ENCODE measurements at regions not wholly inside any gene's neighbourhood (a gene's known extent, or its start where the extent isn't known, plus 50 kb on each side); places are given as distances from the start of the nearest gene placed in this dataset.

DNA sequence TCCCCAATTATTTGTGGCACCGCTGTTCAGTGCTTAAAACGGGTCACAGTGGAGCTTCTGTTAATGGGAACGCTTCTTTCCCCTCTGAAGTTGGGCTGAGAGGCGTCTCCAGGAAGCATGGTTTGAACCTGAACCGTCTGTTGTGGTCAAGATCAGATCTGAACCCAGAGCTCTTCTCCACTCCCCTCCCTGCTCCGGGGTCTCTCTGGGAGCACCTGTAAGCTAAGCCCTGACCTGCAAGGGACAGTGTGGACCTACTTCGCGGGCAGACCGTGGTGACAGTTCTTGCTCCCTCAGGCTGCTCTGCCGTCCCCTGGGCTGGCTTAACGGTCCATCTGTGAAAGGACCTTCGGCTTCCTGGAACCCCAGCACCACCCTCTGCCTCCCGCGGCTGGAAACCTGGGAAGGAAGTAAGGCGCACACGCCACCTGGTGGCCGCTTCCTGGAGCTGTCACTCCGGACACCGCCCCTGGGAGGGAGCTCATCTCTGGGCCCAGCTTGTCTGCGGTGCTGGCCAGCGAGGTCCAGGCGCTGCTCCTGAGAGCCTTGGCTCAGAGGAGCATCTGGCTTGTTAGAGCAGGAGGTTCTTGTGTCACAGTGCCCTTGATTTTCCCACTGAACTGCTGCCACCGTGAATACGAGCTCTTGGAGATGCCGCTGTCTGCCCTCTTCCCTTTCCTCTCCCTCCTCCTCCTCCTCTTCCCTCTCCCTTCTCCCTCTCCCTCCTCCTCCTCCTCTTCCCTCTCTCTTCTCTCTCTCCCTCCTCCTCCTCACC is 518.5 kb upstream of the EEF2KMT start:
- H4K8ac ChIP-seq (ENCODE audit: low read depth in 2 of 2, low read length in 2 of 2): no peak overlapping the region
- H2BK20ac ChIP-seq (ENCODE audit: low read depth, low read length): no peak overlapping the region
- no peak overlapping the region for H2AK9ac ChIP-seq (replicated peaks; ENCODE audit: low read depth, low read length, poor library complexity)
- WGBS, 2 experiments (ENCODE audit: extremely low coverage in 2 of 2, insufficient read length in 1 of 2): 12% methylated on average over 4 of the region's 25 CpGs; no CpG with 5 or more reads in 1 of the 2 experiments
- no peak overlapping the region for H3K14ac ChIP-seq (replicated peaks; ENCODE audit: low read depth, low read length)
- no peak overlapping the region for H4K91ac ChIP-seq (ENCODE audit: insufficient read depth, low read depth, low read length)
- H3K4me1 ChIP-seq (ENCODE audit: control insufficient read depth, insufficient read depth, low read length): no peaks in the 10 kb centered on the region
- no peak overlapping the region for H4K5ac ChIP-seq (ENCODE audit: low read depth, low read length)
- H3K9ac ChIP-seq (ENCODE audit: low read depth, low read length): no peak overlapping the region
- no peak overlapping the region for H2BK120ac ChIP-seq (ENCODE audit: low read depth, low read length)
- no peaks in the 10 kb centered on the region for H4K20me1 ChIP-seq (ENCODE audit: insufficient read depth, low read length)
- H3K4ac ChIP-seq (ENCODE audit: low read depth, low read length): no peak overlapping the region
- CTCF ChIA-PET: no interaction called here
- H3K18ac ChIP-seq (ENCODE audit: low read depth, low read length): no peak overlapping the region
- DNase-seq: no peak
- H2BK15ac ChIP-seq (ENCODE audit: low read depth, low read length): no peak overlapping the region
- in situ Hi-C loops (cut with MboI; ENCODE audit: low sequenced_read_pairs) (no loop called here), intact Hi-C loops (cut with micrococcal nuclease) (no loop called here), dilution Hi-C loops (cut with HindIII; ENCODE audit: low sequenced_read_pairs, unreplicated experiment) (no loop called here)
- H3K4me2 ChIP-seq (ENCODE audit: low read depth, low read length): no peak overlapping the region
- no peaks in the 10 kb centered on the region for H3K79me1 ChIP-seq (ENCODE audit: low read depth in 1 of 2, low read length in 2 of 2)
- no peak for TF ChIP-seq FOS (IDR thresholded peaks at IDR 0.05; ENCODE audit: low read depth, low read length)
- no peak for TF ChIP-seq MAFK (IDR thresholded peaks at IDR 0.05; ENCODE audit: low read depth, low read length)
- no peak for TF ChIP-seq BHLHE40 (IDR thresholded peaks at IDR 0.05; ENCODE audit: low read depth, low read length)
- TF ChIP-seq RFX5 (IDR thresholded peaks at IDR 0.05; ENCODE audit: low read depth, low read length): no peak
- no peak for TF ChIP-seq NFE2L2 (IDR thresholded peaks at IDR 0.05; ENCODE audit: low read depth, low read length)
- TF ChIP-seq, protein P1, sequence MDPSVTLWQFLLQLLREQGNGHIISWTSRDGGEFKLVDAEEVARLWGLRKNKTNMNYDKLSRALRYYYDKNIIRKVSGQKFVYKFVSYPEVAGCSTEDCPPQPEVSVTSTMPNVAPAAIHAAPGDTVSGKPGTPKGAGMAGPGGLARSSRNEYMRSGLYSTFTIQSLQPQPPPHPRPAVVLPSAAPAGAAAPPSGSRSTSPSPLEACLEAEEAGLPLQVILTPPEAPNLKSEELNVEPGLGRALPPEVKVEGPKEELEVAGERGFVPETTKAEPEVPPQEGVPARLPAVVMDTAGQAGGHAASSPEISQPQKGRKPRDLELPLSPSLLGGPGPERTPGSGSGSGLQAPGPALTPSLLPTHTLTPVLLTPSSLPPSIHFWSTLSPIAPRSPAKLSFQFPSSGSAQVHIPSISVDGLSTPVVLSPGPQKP (IDR thresholded peaks at IDR 0.05; ENCODE audit: borderline replicate concordance, low read depth, low read length): no peak
- TF ChIP-seq POLR2A (IDR thresholded peaks at IDR 0.05; ENCODE audit: low read depth, low read length): no peak
- no peak for TF ChIP-seq RCOR1 (IDR thresholded peaks at IDR 0.05; ENCODE audit: insufficient replicate concordance, low read length)
- TF ChIP-seq CEBPB (IDR thresholded peaks at IDR 0.05; ENCODE audit: low read depth, low read length): no peak
- no peak for TF ChIP-seq MXI1 (IDR thresholded peaks at IDR 0.05; ENCODE audit: borderline replicate concordance, low read depth, low read length)
- TF ChIP-seq, protein P2, sequence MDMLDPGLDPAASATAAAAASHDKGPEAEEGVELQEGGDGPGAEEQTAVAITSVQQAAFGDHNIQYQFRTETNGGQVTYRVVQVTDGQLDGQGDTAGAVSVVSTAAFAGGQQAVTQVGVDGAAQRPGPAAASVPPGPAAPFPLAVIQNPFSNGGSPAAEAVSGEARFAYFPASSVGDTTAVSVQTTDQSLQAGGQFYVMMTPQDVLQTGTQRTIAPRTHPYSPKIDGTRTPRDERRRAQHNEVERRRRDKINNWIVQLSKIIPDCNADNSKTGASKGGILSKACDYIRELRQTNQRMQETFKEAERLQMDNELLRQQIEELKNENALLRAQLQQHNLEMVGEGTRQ (IDR thresholded peaks at IDR 0.05; ENCODE audit: low read depth, low read length): no peak
- no peak for TF ChIP-seq MAZ (IDR thresholded peaks at IDR 0.05; ENCODE audit: borderline replicate concordance, low read depth, low read length)
- no peak for TF ChIP-seq RAD21 (IDR thresholded peaks at IDR 0.05; ENCODE audit: low read length)
- TF ChIP-seq, protein P3, sequence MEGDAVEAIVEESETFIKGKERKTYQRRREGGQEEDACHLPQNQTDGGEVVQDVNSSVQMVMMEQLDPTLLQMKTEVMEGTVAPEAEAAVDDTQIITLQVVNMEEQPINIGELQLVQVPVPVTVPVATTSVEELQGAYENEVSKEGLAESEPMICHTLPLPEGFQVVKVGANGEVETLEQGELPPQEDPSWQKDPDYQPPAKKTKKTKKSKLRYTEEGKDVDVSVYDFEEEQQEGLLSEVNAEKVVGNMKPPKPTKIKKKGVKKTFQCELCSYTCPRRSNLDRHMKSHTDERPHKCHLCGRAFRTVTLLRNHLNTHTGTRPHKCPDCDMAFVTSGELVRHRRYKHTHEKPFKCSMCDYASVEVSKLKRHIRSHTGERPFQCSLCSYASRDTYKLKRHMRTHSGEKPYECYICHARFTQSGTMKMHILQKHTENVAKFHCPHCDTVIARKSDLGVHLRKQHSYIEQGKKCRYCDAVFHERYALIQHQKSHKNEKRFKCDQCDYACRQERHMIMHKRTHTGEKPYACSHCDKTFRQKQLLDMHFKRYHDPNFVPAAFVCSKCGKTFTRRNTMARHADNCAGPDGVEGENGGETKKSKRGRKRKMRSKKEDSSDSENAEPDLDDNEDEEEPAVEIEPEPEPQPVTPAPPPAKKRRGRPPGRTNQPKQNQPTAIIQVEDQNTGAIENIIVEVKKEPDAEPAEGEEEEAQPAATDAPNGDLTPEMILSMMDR (conservative IDR thresholded peaks at IDR 0.05; ENCODE audit: low read depth, low read length): no peak
- TF ChIP-seq SMC3 (IDR thresholded peaks at IDR 0.05; ENCODE audit: low read depth, low read length): no peak
- no peak for TF ChIP-seq CHD1 (IDR thresholded peaks at IDR 0.05; ENCODE audit: low read depth, low read length)
- no peak overlapping the region for H2AK5ac ChIP-seq (ENCODE audit: low read depth, low read length)
- H3K4me3 ChIP-seq (ENCODE audit: insufficient read depth, low read depth, low read length): no peak overlapping the region
- ATAC-seq (ENCODE audit: low read depth): no peak
- no peaks in the 10 kb centered on the region for H3K36me3 ChIP-seq (ENCODE audit: control insufficient read depth, insufficient read depth, low read length)
- no peak overlapping the region for H3K23ac ChIP-seq (ENCODE audit: low read depth, low read length)
- peaks cover 28% of the 10 kb centered on the region for H3K9me3 ChIP-seq (ENCODE audit: control insufficient read depth, insufficient read depth, low read length)
- no peak overlapping the region for H2AFZ ChIP-seq (replicated peaks; ENCODE audit: low read length, poor library complexity)
- no peak overlapping the region for H3K27ac ChIP-seq (ENCODE audit: insufficient read depth, low read length)
- no peaks in the 10 kb centered on the region for H3K27me3 ChIP-seq (ENCODE audit: control insufficient read depth, insufficient read depth, low read length)
- no peaks in the 10 kb centered on the region for H3K9me1 ChIP-seq (ENCODE audit: insufficient read depth, low read length)
- H2BK5ac ChIP-seq (ENCODE audit: low read depth, low read length, poor library complexity, severe bottlenecking): no peak overlapping the region
- no TSS peak for BruUV-seq (replicated peaks)
- POLR2A ChIA-PET (ENCODE audit: unreplicated experiment): interaction anchor here (1.2 kb wide), 1 partner anchor 26 kb away, joined by 3 read pairs; no protein-coding TSS in a partner anchor
- no peak overlapping the region for H3K56ac ChIP-seq (ENCODE audit: extremely low read depth, insufficient read depth, low read length)
